ENCODE measurements at regions not wholly inside any gene's neighbourhood (a gene's known extent, or its start where the extent isn't known, plus 50 kb on each side); places are given as distances from the start of the nearest gene placed in this dataset.

DNA sequence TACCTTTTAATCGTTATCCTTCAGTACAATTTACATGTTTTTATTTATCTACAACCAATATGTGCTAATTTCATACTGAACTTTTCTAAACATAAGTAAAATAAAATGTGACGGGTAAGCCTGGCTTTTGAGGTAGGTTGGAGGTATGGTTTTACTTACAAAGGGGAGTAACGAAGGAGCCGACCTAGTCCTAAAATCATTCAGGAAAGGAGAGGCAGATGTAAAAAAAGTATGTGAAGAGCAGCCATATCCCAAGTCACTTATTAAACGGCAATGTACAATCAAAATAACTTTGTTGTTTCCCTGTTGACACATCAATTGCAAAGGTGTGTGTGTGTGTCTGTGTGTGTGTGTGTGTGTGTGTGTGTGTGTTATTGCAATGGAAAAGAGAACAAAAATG, 351.3 kb downstream of the CRPPA start:
- Histone ChIP-seq H3K27me3 (no peaks in the 10 kb centered on the region), H3K9me3 (no peaks in the 10 kb centered on the region), H3K36me3 (no peaks in the 10 kb centered on the region), H3K4me1 (peaks cover 23% of the 10 kb centered on the region), H3K27ac (no peak overlapping the region), H3K4me3 (no peak overlapping the region)
- TF ChIP-seq POLR2A (IDR thresholded peaks at IDR 0.05), result no peak
- TF ChIP-seq CTCF (IDR thresholded peaks at IDR 0.05), result no peak
- no peak for TF ChIP-seq POLR2AphosphoS5 (IDR thresholded peaks at IDR 0.05; ENCODE audit: insufficient read depth in 1 of 2, low read depth in 1 of 2)
- DNase-seq (ENCODE audit: extremely low spot score in 2 of 2), result no peak
- intact Hi-C loops (cut with DNase I), result loop anchor here (5.0 to 10.0 kb wide), 3 partner anchors 383 to 765 kb away; partner anchors contain the start of gene MEOX2

DNA sequence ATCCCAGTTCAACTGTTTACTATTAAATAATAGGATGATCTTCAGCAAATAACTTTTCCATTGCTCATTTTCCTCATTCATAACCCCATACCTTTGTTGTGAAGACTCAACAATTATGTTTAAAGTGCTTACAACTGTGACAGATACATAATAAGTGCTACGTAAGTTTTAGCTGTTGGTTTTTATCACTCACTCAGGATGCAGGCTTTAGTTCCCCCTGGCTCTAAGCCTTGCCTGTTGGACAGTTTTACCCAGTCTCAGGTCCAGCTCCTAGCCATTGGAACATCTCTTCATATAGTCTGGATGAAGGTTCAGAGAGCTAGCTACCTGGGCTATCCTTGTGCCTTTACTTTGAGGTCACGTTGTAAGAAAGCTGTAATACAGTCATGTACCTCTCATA, 353.2 kb downstream of the CRPPA start:
- H3K27ac ChIP-seq, result peak overlapping the region; percentile 15
- H3K4me1 ChIP-seq, result peaks cover 35% of the 10 kb centered on the region
- H3K4me3 ChIP-seq, result no peak overlapping the region
- TF ChIP-seq POLR2A (IDR thresholded peaks at IDR 0.05), result no peak
- TF ChIP-seq CTCF (IDR thresholded peaks at IDR 0.05), result no peak
- no peak for TF ChIP-seq POLR2AphosphoS5 (IDR thresholded peaks at IDR 0.05; ENCODE audit: insufficient read depth in 1 of 2, low read depth in 1 of 2)
- intact Hi-C loops (cut with DNase I), result loop anchor here (5.0 kb wide), 1 partner anchor 381 kb away; the partner anchor contains the start of gene MEOX2
- DNase-seq (ENCODE audit: extremely low spot score in 2 of 2), result no peak
- no peaks in the 10 kb centered on the region for H3K36me3 ChIP-seq
- no peaks in the 10 kb centered on the region for H3K9me3 ChIP-seq
- H3K27me3 ChIP-seq, result no peaks in the 10 kb centered on the region

DNA sequence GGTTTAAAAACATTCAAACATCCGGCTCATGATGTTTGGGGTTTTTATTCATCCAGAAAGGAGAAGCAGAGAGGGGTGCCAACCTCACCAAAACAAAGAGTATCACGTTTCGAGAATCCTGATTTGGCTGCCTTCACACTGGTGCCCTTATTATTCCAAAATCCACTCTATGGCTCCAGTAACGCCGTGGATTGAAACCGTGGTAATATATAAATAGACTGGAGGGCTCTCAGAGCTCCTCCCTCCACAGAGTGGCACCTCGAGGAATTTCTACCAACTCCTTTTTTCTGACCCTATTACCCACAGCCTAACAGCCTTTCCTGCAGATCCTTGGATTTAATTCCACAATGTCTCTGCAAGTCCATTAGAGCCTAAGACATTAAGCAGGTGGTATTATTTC, 353.6 kb downstream of the CRPPA start:
- Histone ChIP-seq H3K27ac (peak overlapping the region; percentile 15), H3K36me3 (no peaks in the 10 kb centered on the region), H3K4me3 (no peak overlapping the region), H3K9me3 (no peaks in the 10 kb centered on the region), H3K27me3 (no peaks in the 10 kb centered on the region), H3K4me1 (peaks cover 35% of the 10 kb centered on the region)
- intact Hi-C loops (cut with DNase I), result loop anchor here (5.0 kb wide), 1 partner anchor 380 kb away; the partner anchor contains the start of gene MEOX2
- TF ChIP-seq POLR2A (IDR thresholded peaks at IDR 0.05), result no peak
- no peak for TF ChIP-seq POLR2AphosphoS5 (IDR thresholded peaks at IDR 0.05; ENCODE audit: insufficient read depth in 1 of 2, low read depth in 1 of 2)
- TF ChIP-seq CTCF (IDR thresholded peaks at IDR 0.05), result no peak
- no peak for DNase-seq (ENCODE audit: extremely low spot score in 2 of 2)

- TF ChIP-seq POLR2A (IDR thresholded peaks at IDR 0.05), result no peak
- no peak for TF ChIP-seq POLR2AphosphoS5 (IDR thresholded peaks at IDR 0.05; ENCODE audit: insufficient read depth in 1 of 2, low read depth in 1 of 2)
- TF ChIP-seq CTCF (IDR thresholded peaks at IDR 0.05), result no peak
- H3K27ac ChIP-seq, result peak overlapping the region; percentile 15
- H3K4me3 ChIP-seq, result no peak overlapping the region
- intact Hi-C loops (cut with DNase I), result loop anchor here (5.0 kb wide), 1 partner anchor 380 kb away; the partner anchor contains the start of gene MEOX2
- peaks cover 35% of the 10 kb centered on the region for H3K4me1 ChIP-seq
- H3K9me3 ChIP-seq, result no peaks in the 10 kb centered on the region
- no peaks in the 10 kb centered on the region for H3K27me3 ChIP-seq
- no peak for DNase-seq (ENCODE audit: extremely low spot score in 2 of 2)
- no peaks in the 10 kb centered on the region for H3K36me3 ChIP-seq
Observed at GRCh38 chr7:16066805-16067459, 354.4 kb downstream of the CRPPA start.

GRCh38 chr7:16065939-16066338, 355.4 kb downstream of the CRPPA start:
- no peak overlapping the region for H3K4me3 ChIP-seq
- no peaks in the 10 kb centered on the region for H3K36me3 ChIP-seq
- H3K9me3 ChIP-seq, result no peaks in the 10 kb centered on the region
- intact Hi-C loops (cut with DNase I), result loop anchor here (5.0 kb wide), 1 partner anchor 379 kb away; the partner anchor contains the start of gene MEOX2
- no peak for DNase-seq (ENCODE audit: extremely low spot score in 2 of 2)
- H3K27me3 ChIP-seq, result no peaks in the 10 kb centered on the region
- peaks cover 35% of the 10 kb centered on the region for H3K4me1 ChIP-seq
- TF ChIP-seq POLR2A (IDR thresholded peaks at IDR 0.05) (no peak), CTCF (IDR thresholded peaks at IDR 0.05) (no peak), POLR2AphosphoS5 (IDR thresholded peaks at IDR 0.05; ENCODE audit: insufficient read depth in 1 of 2, low read depth in 1 of 2) (no peak)
- H3K27ac ChIP-seq, result no peak overlapping the region

Data from vagina (tissue), 2 donors.